ENCODE measurements at regions not wholly inside any gene's neighbourhood (a gene's known extent, or its start where the extent isn't known, plus 50 kb on each side); places are given as distances from the start of the nearest gene placed in this dataset.

- no peak overlapping the region for H3K4me3 ChIP-seq (ENCODE audit: low read length)
- peak; percentile 73 for DNase-seq (ENCODE audit: low read depth)
- TF ChIP-seq CTCF (conservative IDR thresholded peaks at IDR 0.05; ENCODE audit: low read length): no peak
These were observed 110.3 kb downstream of the ZNF281 start for GRCh38 chr1:200299571-200299970.

GRCh38 chr1:200298242-200298641 is 111.6 kb downstream of the ZNF281 start:
- TF ChIP-seq CTCF (conservative IDR thresholded peaks at IDR 0.05; ENCODE audit: low read length): no peak
- H3K4me3 ChIP-seq (ENCODE audit: low read length): no peak overlapping the region
- no peak for DNase-seq (ENCODE audit: low read depth)

GRCh38 chr1:200296091-200296661 is 113.7 kb downstream of the ZNF281 start:
- no peak overlapping the region for H3K4me3 ChIP-seq (ENCODE audit: low read length)
- TF ChIP-seq CTCF (conservative IDR thresholded peaks at IDR 0.05; ENCODE audit: low read length): no peak
- DNase-seq (ENCODE audit: low read depth): peak; percentile 83

- no peak overlapping the region for H3K4me3 ChIP-seq (ENCODE audit: low read length)
- no peak for DNase-seq (ENCODE audit: low read depth)
- no peak for TF ChIP-seq CTCF (conservative IDR thresholded peaks at IDR 0.05; ENCODE audit: low read length)
These were observed 115.6 kb downstream of the ZNF281 start for GRCh38 chr1:200294241-200294640.

- no peak overlapping the region for H3K4me3 ChIP-seq (ENCODE audit: low read length)
- DNase-seq (ENCODE audit: low read depth): no peak
- TF ChIP-seq CTCF (conservative IDR thresholded peaks at IDR 0.05; ENCODE audit: low read length): no peak
These were observed 117.1 kb downstream of the ZNF281 start for GRCh38 chr1:200292699-200293098.

GRCh38 chr1:200291106-200291505 is 118.7 kb downstream of the ZNF281 start:
- no peak for TF ChIP-seq CTCF (conservative IDR thresholded peaks at IDR 0.05; ENCODE audit: low read length)
- H3K4me3 ChIP-seq (ENCODE audit: low read length): no peak overlapping the region
- peak; percentile 80 for DNase-seq (ENCODE audit: low read depth)

GRCh38 chr1:200290010-200290685 is 119.7 kb downstream of the ZNF281 start:
- H3K4me3 ChIP-seq (ENCODE audit: low read length): no peak overlapping the region
- no peak for TF ChIP-seq CTCF (conservative IDR thresholded peaks at IDR 0.05; ENCODE audit: low read length)
- DNase-seq (ENCODE audit: low read depth): no peak

Measured in AG10803 (cell line).